Suprapubic skin (tissue), 4 donors: ENCODE measurements at regions not wholly inside any gene's neighbourhood (a gene's known extent, or its start where the extent isn't known, plus 50 kb on each side); places are given as distances from the start of the nearest gene placed in this dataset.

ENCODE experiments used
- CTCF ChIP-seq, 2 donors: fragments of 200-600 bp in 1 of 2; fragments of 450-650 bp in 1 of 2; sonication (generic) in 1 of 2; IDR thresholded peaks; one replicate each; pipeline ENCODE4 v1.5.1; 2016 to 2019; ENCODE audit warnings: antibody characterized with exemption in 2 of 2, mild to moderate bottlenecking in 1 of 2, moderate library complexity in 1 of 2
- EP300 ChIP-seq: sonication (generic); formaldehyde crosslinking; IDR thresholded peaks from one replicate; pipeline ENCODE4 v1.6.1; 2017; ENCODE audit warnings: antibody characterized with exemption
- POLR2A ChIP-seq, 2 donors: fragments of 450-650 bp; IDR thresholded peaks; one replicate each; pipeline ENCODE4 v1.6.1; 2017; ENCODE audit warnings: antibody characterized with exemption in 2 of 2, mild to moderate bottlenecking in 2 of 2, moderate library complexity in 2 of 2
- POLR2AphosphoS5 ChIP-seq, 3 donors: sonication (generic); formaldehyde crosslinking; IDR thresholded peaks; one replicate each; pipeline ENCODE4 v1.6.1; 2017; ENCODE audit warnings: antibody characterized with exemption in 3 of 3

- TF ChIP-seq POLR2A (IDR thresholded peaks at IDR 0.05) (no peak), POLR2AphosphoS5 (IDR thresholded peaks at IDR 0.05) (no peak), CTCF (IDR thresholded peaks at IDR 0.05) (no peak), EP300 (no peak)
These were observed 218.8 kb upstream of the ECI2 start for GRCh38 chr6:4354181-4354580.
